Small intestine (tissue), 7 donors: ENCODE measurements at regions not wholly inside any gene's neighbourhood (a gene's known extent, or its start where the extent isn't known, plus 50 kb on each side); places are given as distances from the start of the nearest gene placed in this dataset.

Experiments
- DNase-seq, 2 donors: peaks; one replicate each; pipeline versions ENCODE4 v3.0.0 to v3.0.0-alpha.2; 2013
- FAIRE-seq: peaks from 2 replicates; lab custom pipeline; 2012; peaks lifted over from hg19 to GRCh38; lab: Jason Lieb, UNC
- H3K27ac ChIP-seq, 3 donors: one replicate each; pipeline ENCODE4 v1.5.1; 2013; ENCODE audit warnings: low read length in 2 of 3, mild to moderate bottlenecking in 2 of 3, control low read depth in 1 of 3, inconsistent platforms in 1 of 3, low read depth in 1 of 3, moderate library complexity in 1 of 3
- H3K27me3 ChIP-seq, 3 donors: one replicate each; pipeline ENCODE4 v1.6.1; 2013; ENCODE audit warnings: low read length in 3 of 3, inconsistent platforms in 1 of 3; ENCODE audit not compliant: control insufficient read depth in 3 of 3, insufficient read depth in 3 of 3
- H3K36me3 ChIP-seq, 3 donors: one replicate each; pipeline ENCODE4 v1.6.1; 2013; ENCODE audit warnings: low read length in 3 of 3, inconsistent platforms in 1 of 3, low read depth in 1 of 3, mild to moderate bottlenecking in 1 of 3, moderate library complexity in 1 of 3; ENCODE audit not compliant: control insufficient read depth in 3 of 3, insufficient read depth in 2 of 3
- H3K4me1 ChIP-seq, 3 donors: one replicate each; pipeline ENCODE4 v1.6.1; 2013; ENCODE audit warnings: low read length in 2 of 3, inconsistent platforms in 1 of 3, low read depth in 1 of 3, mild to moderate bottlenecking in 1 of 3, moderate library complexity in 1 of 3; ENCODE audit not compliant: control insufficient read depth in 3 of 3, insufficient read depth in 2 of 3
- H3K4me3 ChIP-seq, 3 donors: one replicate each; pipeline ENCODE4 v1.5.1; 2013; ENCODE audit warnings: low read length in 3 of 3, control low read depth in 1 of 3, inconsistent platforms in 1 of 3, low read depth in 1 of 3, mild to moderate bottlenecking in 1 of 3, moderate library complexity in 1 of 3
- H3K9me3 ChIP-seq, 2 donors: one replicate each; pipeline ENCODE4 v1.6.1; 2013; ENCODE audit warnings: low read depth in 1 of 2, low read length in 1 of 2; ENCODE audit not compliant: control insufficient read depth in 2 of 2, insufficient read depth in 1 of 2
- WGBS, 3 donors: extraction: QIAGEN DNeasy Blood & Tissue Kit; methylation state at CpG; one replicate each; pipeline ENCODE4 v1.1.7; 2013; 5-methylcytosine and 5-hydroxymethylcytosine counted together
- donor health status: healthy with polysubstance abuse.
- donor health status: control.
- donor health status: control.
- donor health status: Bipolar disorder and iron deficiency.
- donor health status: healthy.

GRCh38 chr21:35927262-35927661 lies 133.1 kb downstream of the SETD4 start:
- Histone ChIP-seq H3K27ac (no peak overlapping the region), H3K4me3 (no peak overlapping the region), H3K27me3 (no peaks in the 10 kb centered on the region), H3K36me3 (no peaks in the 10 kb centered on the region), H3K4me1 (peaks cover 0 to 6% (median 0%) of the 10 kb centered on the region in 3 donors), H3K9me3 (no peaks in the 10 kb centered on the region)
- FAIRE-seq (no peak), DNase-seq (peak in 1 of 2 donors; percentile 31)
- WGBS, 3 donors, result 13 to 47% (median 35%) methylated on average over 7 of the region's 7 CpGs

- Histone ChIP-seq H3K9me3 (no peaks in the 10 kb centered on the region), H3K4me1 (peaks cover 0 to 6% (median 0%) of the 10 kb centered on the region in 3 donors), H3K36me3 (no peaks in the 10 kb centered on the region), H3K4me3 (no peak overlapping the region), H3K27ac (no peak overlapping the region), H3K27me3 (no peaks in the 10 kb centered on the region)
- FAIRE-seq (peak; percentile 100), DNase-seq (no peak)
- 55 to 81% (median 59%) methylated on average over 3 of the region's 3 CpGs for WGBS, 3 donors
Measured at GRCh38 chr21:35926003-35926740, 134.2 kb downstream of the SETD4 start.

GRCh38 chr21:35925497-35925896 lies 134.8 kb downstream of the SETD4 start:
- no peak overlapping the region for H3K4me3 ChIP-seq
- 21 to 35% (median 31%) methylated on average over 6 of the region's 6 CpGs for WGBS, 3 donors
- no peak for FAIRE-seq
- H3K27ac ChIP-seq, result peak overlapping the region in 1 of 3 donors; percentile 24
- H3K36me3 ChIP-seq, result no peaks in the 10 kb centered on the region
- H3K27me3 ChIP-seq, result no peaks in the 10 kb centered on the region
- peaks cover 0 to 6% (median 0%) of the 10 kb centered on the region in 3 donors for H3K4me1 ChIP-seq
- H3K9me3 ChIP-seq, result no peaks in the 10 kb centered on the region
- DNase-seq, result peak; percentile 36 to 47

- Histone ChIP-seq H3K36me3 (no peaks in the 10 kb centered on the region), H3K4me3 (no peak overlapping the region), H3K9me3 (no peaks in the 10 kb centered on the region), H3K27me3 (no peaks in the 10 kb centered on the region), H3K4me1 (peaks cover 0 to 6% (median 2%) of the 10 kb centered on the region in 3 donors), H3K27ac (no peak overlapping the region)
- 70 to 75% (median 73%) methylated on average over 6 of the region's 6 CpGs for WGBS, 3 donors
- FAIRE-seq (no peak), DNase-seq (peak; percentile 29 to 60)
Measured at GRCh38 chr21:35924714-35925301, 135.5 kb downstream of the SETD4 start.

- H3K4me1 ChIP-seq, result peaks cover 0 to 6% (median 2%) of the 10 kb centered on the region in 3 donors
- H3K27ac ChIP-seq, result no peak overlapping the region
- DNase-seq (no peak), FAIRE-seq (no peak)
- peaks cover 0 to 3% of the 10 kb centered on the region in 2 donors for H3K9me3 ChIP-seq
- 74 to 84% (median 81%) methylated on average over 5 of the region's 5 CpGs for WGBS, 3 donors
- H3K27me3 ChIP-seq, result no peaks in the 10 kb centered on the region
- no peak overlapping the region for H3K4me3 ChIP-seq
- H3K36me3 ChIP-seq, result no peaks in the 10 kb centered on the region
Measured at GRCh38 chr21:35923971-35924370, 136.4 kb downstream of the SETD4 start.

GRCh38 chr21:35922618-35923017 lies 137.7 kb downstream of the SETD4 start:
- H3K27ac ChIP-seq, result no peak overlapping the region
- H3K9me3 ChIP-seq, result peaks cover 0 to 4% of the 10 kb centered on the region in 2 donors
- no peaks in the 10 kb centered on the region for H3K27me3 ChIP-seq
- DNase-seq, result no peak
- H3K36me3 ChIP-seq, result no peaks in the 10 kb centered on the region
- WGBS, 3 donors, result 28 to 52% (median 33%) methylated on average over 5 of the region's 5 CpGs
- H3K4me3 ChIP-seq, result no peak overlapping the region
- FAIRE-seq, result no peak
- peaks cover 0 to 6% (median 2%) of the 10 kb centered on the region in 3 donors for H3K4me1 ChIP-seq

- Histone ChIP-seq H3K27ac (no peak overlapping the region), H3K9me3 (peaks cover 0 to 4% of the 10 kb centered on the region in 2 donors), H3K36me3 (no peaks in the 10 kb centered on the region), H3K4me3 (no peak overlapping the region), H3K27me3 (no peaks in the 10 kb centered on the region), H3K4me1 (peaks cover 0 to 3% (median 2%) of the 10 kb centered on the region in 3 donors)
- FAIRE-seq (no peak), DNase-seq (no peak)
- WGBS, 3 donors, result 78 to 90% (median 80%) methylated on average over 2 of the region's 2 CpGs
Measured at GRCh38 chr21:35921471-35921870, 138.9 kb downstream of the SETD4 start.

GRCh38 chr21:35920436-35920835 lies 139.9 kb downstream of the SETD4 start:
- no peak overlapping the region for H3K4me3 ChIP-seq
- no peak for FAIRE-seq
- no peaks in the 10 kb centered on the region for H3K36me3 ChIP-seq
- peak; percentile 79 for DNase-seq
- 40 to 69% (median 43%) methylated on average over 3 of the region's 3 CpGs for WGBS, 3 donors
- H3K9me3 ChIP-seq, result peaks cover 0 to 4% of the 10 kb centered on the region in 2 donors
- H3K27me3 ChIP-seq, result no peaks in the 10 kb centered on the region
- H3K27ac ChIP-seq, result no peak overlapping the region
- peaks cover 0 to 2% (median 0%) of the 10 kb centered on the region in 3 donors for H3K4me1 ChIP-seq
